ENCODE measurements at regions not wholly inside any gene's neighbourhood (a gene's known extent, or its start where the extent isn't known, plus 50 kb on each side); places are given as distances from the start of the nearest gene placed in this dataset.

- no peaks in the 10 kb centered on the region for H3K36me3 Mint-ChIP-seq
- no peak for ATAC-seq
- H3K27ac Mint-ChIP-seq = no peak overlapping the region
- no peak overlapping the region for H3K4me3 Mint-ChIP-seq
- H3K4me1 Mint-ChIP-seq = no peaks in the 10 kb centered on the region
- peaks cover 10% of the 10 kb centered on the region for H3K9me3 Mint-ChIP-seq
- peaks cover 18% of the 10 kb centered on the region for H3K27me3 Mint-ChIP-seq
Observed at GRCh38 chr4:17324386-17324830, 187.5 kb downstream of the QDPR start.

DNA sequence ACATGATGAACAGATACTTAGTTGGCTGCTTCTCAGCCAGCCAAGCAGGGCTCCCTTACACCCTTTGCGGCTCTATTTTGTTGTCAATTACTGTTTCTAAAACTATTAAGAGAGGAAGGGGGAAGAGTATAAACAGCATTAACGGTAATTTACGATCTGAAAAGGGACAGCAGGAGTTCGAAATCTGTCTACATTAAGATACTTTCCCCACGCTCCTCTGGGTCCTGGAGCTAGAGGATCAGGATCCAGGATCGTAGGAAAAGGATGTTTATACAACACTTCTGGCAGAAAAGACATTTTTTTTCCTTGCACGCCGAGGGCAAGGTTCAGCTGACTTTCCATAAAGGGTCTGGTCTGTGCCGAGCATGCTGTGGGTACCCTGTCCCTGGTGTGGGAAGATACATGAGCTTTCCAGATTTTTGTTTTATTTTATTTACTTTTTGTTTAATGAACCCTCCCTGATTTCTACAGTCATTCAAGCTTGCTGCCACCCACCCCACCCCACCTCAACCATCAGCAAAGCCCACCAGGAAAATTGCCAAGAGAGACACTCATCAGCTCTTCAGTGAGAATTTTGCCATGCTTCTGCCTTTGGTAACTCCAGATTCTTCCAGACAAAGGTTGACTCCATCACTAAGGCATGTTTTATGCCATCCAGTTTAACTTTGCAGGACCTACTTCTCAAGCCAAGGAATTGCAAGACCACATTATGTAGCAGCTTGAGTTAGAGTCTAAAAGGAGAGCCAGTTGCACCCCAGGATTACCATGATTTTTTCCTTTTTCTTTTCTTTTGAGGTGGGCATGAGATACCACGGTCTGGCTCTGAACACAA lies 188.1 kb downstream of the QDPR start:
- Mint-ChIP-seq H3K4me3 (no peak overlapping the region), H3K27ac (no peak overlapping the region)
- ATAC-seq = no peak

GRCh38 chr4:17322514-17322913 lies 189.4 kb downstream of the QDPR start:
- Mint-ChIP-seq H3K27ac (no peak overlapping the region), H3K27me3 (peaks cover 18% of the 10 kb centered on the region), H3K4me3 (no peak overlapping the region), H3K36me3 (no peaks in the 10 kb centered on the region), H3K9me3 (peaks cover 10% of the 10 kb centered on the region), H3K4me1 (no peaks in the 10 kb centered on the region)
- no peak for ATAC-seq

More for the DNA sequence above, 188.1 kb downstream of the QDPR start:
- H3K9me3 Mint-ChIP-seq = peaks cover 10% of the 10 kb centered on the region
- peaks cover 18% of the 10 kb centered on the region for H3K27me3 Mint-ChIP-seq
- no peaks in the 10 kb centered on the region for H3K4me1 Mint-ChIP-seq
- no peaks in the 10 kb centered on the region for H3K36me3 Mint-ChIP-seq

- H3K4me1 Mint-ChIP-seq = no peaks in the 10 kb centered on the region
- H3K36me3 Mint-ChIP-seq = no peaks in the 10 kb centered on the region
- H3K27ac Mint-ChIP-seq = no peak overlapping the region
- peaks cover 10% of the 10 kb centered on the region for H3K9me3 Mint-ChIP-seq
- no peak overlapping the region for H3K4me3 Mint-ChIP-seq
- no peak for ATAC-seq
- no peaks in the 10 kb centered on the region for H3K27me3 Mint-ChIP-seq
Observed at GRCh38 chr4:17320046-17320445, 191.8 kb downstream of the QDPR start.

- no peaks in the 10 kb centered on the region for H3K27me3 Mint-ChIP-seq
- no peaks in the 10 kb centered on the region for H3K36me3 Mint-ChIP-seq
- no peak overlapping the region for H3K27ac Mint-ChIP-seq
- H3K9me3 Mint-ChIP-seq = peaks cover 10% of the 10 kb centered on the region
- no peak for ATAC-seq
- no peak overlapping the region for H3K4me3 Mint-ChIP-seq
- no peaks in the 10 kb centered on the region for H3K4me1 Mint-ChIP-seq
Observed at GRCh38 chr4:17317526-17317925, 194.4 kb downstream of the QDPR start.

GRCh38 chr4:17316566-17316965 lies 195.3 kb downstream of the QDPR start:
- H3K4me3 Mint-ChIP-seq = no peak overlapping the region
- no peaks in the 10 kb centered on the region for H3K36me3 Mint-ChIP-seq
- no peaks in the 10 kb centered on the region for H3K4me1 Mint-ChIP-seq
- no peak for ATAC-seq
- H3K27me3 Mint-ChIP-seq = no peaks in the 10 kb centered on the region
- no peak overlapping the region for H3K27ac Mint-ChIP-seq
- peaks cover 10% of the 10 kb centered on the region for H3K9me3 Mint-ChIP-seq

GRCh38 chr4:17315459-17315858 lies 196.4 kb downstream of the QDPR start:
- ATAC-seq = no peak
- H3K27ac Mint-ChIP-seq = no peak overlapping the region

GRCh38 chr4:17313194-17313593 lies 198.7 kb downstream of the QDPR start:
- Mint-ChIP-seq H3K36me3 (no peaks in the 10 kb centered on the region), H3K4me3 (no peak overlapping the region), H3K27me3 (no peaks in the 10 kb centered on the region), H3K9me3 (peaks cover 6% of the 10 kb centered on the region), H3K27ac (no peak overlapping the region), H3K4me1 (no peaks in the 10 kb centered on the region)
- no peak for ATAC-seq

More at GRCh38 chr4:17315459-17315858, 196.4 kb downstream of the QDPR start:
- Mint-ChIP-seq H3K27me3 (no peaks in the 10 kb centered on the region), H3K9me3 (peaks cover 8% of the 10 kb centered on the region), H3K4me1 (no peaks in the 10 kb centered on the region), H3K36me3 (no peaks in the 10 kb centered on the region), H3K4me3 (no peak overlapping the region)

- Mint-ChIP-seq H3K36me3 (no peaks in the 10 kb centered on the region), H3K27ac (no peak overlapping the region), H3K4me1 (no peaks in the 10 kb centered on the region), H3K4me3 (no peak overlapping the region), H3K27me3 (no peaks in the 10 kb centered on the region), H3K9me3 (peaks cover 10% of the 10 kb centered on the region)
- no peak for ATAC-seq
Observed at GRCh38 chr4:17310269-17310652, 201.6 kb downstream of the QDPR start.

GRCh38 chr4:17309567-17310268 lies 202.2 kb downstream of the QDPR start:
- Mint-ChIP-seq H3K36me3 (no peaks in the 10 kb centered on the region), H3K4me3 (no peak overlapping the region), H3K27ac (no peak overlapping the region), H3K4me1 (no peaks in the 10 kb centered on the region), H3K9me3 (peaks cover 10% of the 10 kb centered on the region), H3K27me3 (no peaks in the 10 kb centered on the region)
- ATAC-seq = no peak

GRCh38 chr4:17301869-17302268 lies 210.0 kb downstream of the QDPR start:
- Mint-ChIP-seq H3K4me1 (no peaks in the 10 kb centered on the region), H3K27me3 (no peaks in the 10 kb centered on the region), H3K4me3 (no peak overlapping the region), H3K27ac (no peak overlapping the region), H3K36me3 (no peaks in the 10 kb centered on the region), H3K9me3 (peaks cover 7% of the 10 kb centered on the region)
- ATAC-seq = no peak

DNA sequence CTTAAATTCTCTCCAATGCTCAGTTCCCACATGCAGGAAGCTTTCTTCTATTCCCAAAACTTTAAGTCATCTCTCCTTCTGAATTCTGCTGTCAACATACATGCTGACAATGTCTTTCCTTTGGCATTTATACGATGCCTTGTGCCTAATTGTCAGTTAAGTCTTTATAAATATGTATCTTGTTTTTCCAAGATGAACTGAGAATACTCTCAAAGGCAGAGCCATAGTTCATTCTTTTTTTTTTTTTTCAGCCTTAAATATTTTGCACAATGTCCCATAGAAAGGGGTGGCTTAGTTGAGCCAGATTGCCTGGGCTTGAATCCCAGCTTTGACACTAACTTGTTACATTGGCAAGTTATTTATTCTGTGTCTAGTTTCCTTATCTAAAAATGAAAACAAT lies 210.6 kb downstream of the QDPR start:
- no peak overlapping the region for H3K4me3 Mint-ChIP-seq
- no peaks in the 10 kb centered on the region for H3K4me1 Mint-ChIP-seq
- H3K36me3 Mint-ChIP-seq = no peaks in the 10 kb centered on the region
- peaks cover 9% of the 10 kb centered on the region for H3K9me3 Mint-ChIP-seq
- H3K27ac Mint-ChIP-seq = no peak overlapping the region
- no peaks in the 10 kb centered on the region for H3K27me3 Mint-ChIP-seq
- ATAC-seq = no peak

- no peak overlapping the region for H3K4me3 Mint-ChIP-seq
- H3K36me3 Mint-ChIP-seq = no peaks in the 10 kb centered on the region
- H3K9me3 Mint-ChIP-seq = peaks cover 5% of the 10 kb centered on the region
- H3K27ac Mint-ChIP-seq = no peak overlapping the region
- no peak for ATAC-seq
- H3K27me3 Mint-ChIP-seq = no peaks in the 10 kb centered on the region
- H3K4me1 Mint-ChIP-seq = no peaks in the 10 kb centered on the region
Observed at GRCh38 chr4:17296921-17297890, 214.7 kb downstream of the QDPR start.

DNA sequence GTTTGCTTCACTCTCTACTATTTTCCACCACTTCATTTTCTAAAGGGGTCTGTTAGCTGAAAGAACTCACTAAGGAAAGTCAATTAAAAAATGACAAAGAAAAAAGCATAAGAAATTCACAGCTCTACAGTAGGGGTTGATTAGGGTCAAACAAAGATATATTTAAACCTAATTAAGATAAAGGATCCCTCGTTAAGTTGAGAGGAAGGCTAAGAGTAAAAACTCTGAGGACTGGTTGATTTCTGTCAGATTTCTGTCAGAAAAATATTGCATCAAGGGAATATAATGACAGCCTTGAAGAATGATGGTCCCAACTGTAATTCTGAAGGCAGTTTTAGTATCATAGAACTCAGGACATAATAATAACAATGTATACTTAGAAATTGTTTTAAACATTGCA lies 218.0 kb downstream of the QDPR start:
- H3K36me3 Mint-ChIP-seq = no peaks in the 10 kb centered on the region
- peaks cover 5% of the 10 kb centered on the region for H3K9me3 Mint-ChIP-seq
- no peaks in the 10 kb centered on the region for H3K4me1 Mint-ChIP-seq
- H3K4me3 Mint-ChIP-seq = no peak overlapping the region
- no peak for ATAC-seq
- no peaks in the 10 kb centered on the region for H3K27me3 Mint-ChIP-seq
- H3K27ac Mint-ChIP-seq = no peak overlapping the region

- peaks cover 8% of the 10 kb centered on the region for H3K9me3 Mint-ChIP-seq
- no peak for ATAC-seq
- H3K27me3 Mint-ChIP-seq = no peaks in the 10 kb centered on the region
- no peaks in the 10 kb centered on the region for H3K36me3 Mint-ChIP-seq
- H3K4me3 Mint-ChIP-seq = no peak overlapping the region
- H3K4me1 Mint-ChIP-seq = no peaks in the 10 kb centered on the region
- no peak overlapping the region for H3K27ac Mint-ChIP-seq
Observed at GRCh38 chr4:17288151-17288550, 223.7 kb downstream of the QDPR start.
